ENCODE measurements at regions not wholly inside any gene's neighbourhood (a gene's known extent, or its start where the extent isn't known, plus 50 kb on each side); places are given as distances from the start of the nearest gene placed in this dataset.

DNA sequence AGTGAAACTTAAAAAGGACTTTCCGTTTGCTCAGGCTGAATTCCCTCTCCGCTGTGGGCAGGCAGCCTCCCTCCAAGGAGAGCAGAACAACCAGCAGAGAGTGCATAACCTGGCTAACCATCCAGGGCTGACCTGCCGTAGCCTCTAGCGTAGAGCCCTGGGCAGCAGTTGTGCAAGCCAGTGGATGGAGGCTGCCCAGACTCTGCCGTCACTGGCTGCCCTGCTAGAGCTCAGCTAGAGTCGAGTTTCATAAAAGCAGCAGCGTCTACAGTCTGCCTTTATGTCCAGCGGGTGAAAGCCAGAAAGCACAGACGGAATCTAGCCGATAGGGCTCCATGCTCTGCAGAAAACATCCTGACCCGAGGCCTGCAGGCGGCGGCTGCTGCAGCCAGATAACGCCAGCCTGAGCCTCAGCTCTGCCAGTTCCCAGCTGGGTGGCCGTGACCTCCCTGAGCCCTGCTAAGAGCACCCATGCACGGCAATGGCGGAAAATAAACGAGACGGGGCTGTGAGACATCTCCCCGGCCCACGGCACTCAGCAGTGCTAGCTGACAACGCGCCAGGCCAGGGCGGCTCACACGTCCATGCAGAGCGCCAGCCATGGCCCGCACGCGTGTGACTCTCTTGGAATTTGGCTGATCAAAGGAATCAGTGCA is 231.3 kb downstream of the ENGASE start:
- WGBS, 2 donors (ENCODE audit: low coverage in 1 of 2) = 60% methylated on average over 1 of the region's 29 CpGs; no CpG with 5 or more reads in 1 of the 2 donors
- no peak for ATAC-seq
- peaks cover 90% of the 10 kb centered on the region for H3K27me3 ChIP-seq
- H3K4me3 ChIP-seq = no peak overlapping the region
- H3K4me1 ChIP-seq = peaks cover 0 to 23% (median 6%) of the 10 kb centered on the region in 3 donors
- no peak for TF ChIP-seq EP300 (IDR thresholded peaks at IDR 0.05)
- no peak for TF ChIP-seq POLR2AphosphoS5 (IDR thresholded peaks at IDR 0.05)
- no peak for TF ChIP-seq POLR2A (IDR thresholded peaks at IDR 0.05)
- TF ChIP-seq, protein P1, sequence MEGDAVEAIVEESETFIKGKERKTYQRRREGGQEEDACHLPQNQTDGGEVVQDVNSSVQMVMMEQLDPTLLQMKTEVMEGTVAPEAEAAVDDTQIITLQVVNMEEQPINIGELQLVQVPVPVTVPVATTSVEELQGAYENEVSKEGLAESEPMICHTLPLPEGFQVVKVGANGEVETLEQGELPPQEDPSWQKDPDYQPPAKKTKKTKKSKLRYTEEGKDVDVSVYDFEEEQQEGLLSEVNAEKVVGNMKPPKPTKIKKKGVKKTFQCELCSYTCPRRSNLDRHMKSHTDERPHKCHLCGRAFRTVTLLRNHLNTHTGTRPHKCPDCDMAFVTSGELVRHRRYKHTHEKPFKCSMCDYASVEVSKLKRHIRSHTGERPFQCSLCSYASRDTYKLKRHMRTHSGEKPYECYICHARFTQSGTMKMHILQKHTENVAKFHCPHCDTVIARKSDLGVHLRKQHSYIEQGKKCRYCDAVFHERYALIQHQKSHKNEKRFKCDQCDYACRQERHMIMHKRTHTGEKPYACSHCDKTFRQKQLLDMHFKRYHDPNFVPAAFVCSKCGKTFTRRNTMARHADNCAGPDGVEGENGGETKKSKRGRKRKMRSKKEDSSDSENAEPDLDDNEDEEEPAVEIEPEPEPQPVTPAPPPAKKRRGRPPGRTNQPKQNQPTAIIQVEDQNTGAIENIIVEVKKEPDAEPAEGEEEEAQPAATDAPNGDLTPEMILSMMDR (IDR thresholded peaks at IDR 0.05) = no peak
- no peaks in the 10 kb centered on the region for H3K9me3 ChIP-seq
- H3K27ac ChIP-seq = no peak overlapping the region
- no peaks in the 10 kb centered on the region for H3K36me3 ChIP-seq

DNA sequence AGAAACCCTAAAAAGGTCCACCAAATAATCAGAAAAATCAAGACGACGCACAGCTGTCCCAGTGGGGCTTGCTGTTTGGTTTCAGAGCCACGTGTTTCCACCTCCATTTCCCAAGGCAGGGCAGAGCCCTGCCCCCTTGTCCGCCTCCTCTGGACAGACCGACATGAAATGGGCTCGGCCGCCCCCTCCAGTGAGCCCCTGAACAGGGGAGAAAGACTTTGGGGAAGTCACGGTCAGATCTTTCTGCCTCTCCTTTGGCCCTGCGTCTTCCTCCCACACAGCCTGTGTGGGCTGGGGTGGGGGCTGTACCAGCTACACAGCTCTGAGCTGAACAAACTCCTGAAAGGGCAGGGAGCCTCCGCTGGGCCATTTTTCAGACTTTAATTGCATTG is 230.7 kb downstream of the ENGASE start:
- Histone ChIP-seq H3K4me1 (peaks cover 0 to 23% (median 6%) of the 10 kb centered on the region in 3 donors), H3K27me3 (peaks cover 90% of the 10 kb centered on the region), H3K9me3 (no peaks in the 10 kb centered on the region), H3K27ac (no peak overlapping the region), H3K36me3 (no peaks in the 10 kb centered on the region), H3K4me3 (no peak overlapping the region)
- TF ChIP-seq, protein P1 (IDR thresholded peaks at IDR 0.05) = no peak
- no peak for TF ChIP-seq POLR2AphosphoS5 (IDR thresholded peaks at IDR 0.05)
- TF ChIP-seq EP300 (IDR thresholded peaks at IDR 0.05) = no peak
- TF ChIP-seq POLR2A (IDR thresholded peaks at IDR 0.05) = no peak
- 60% methylated on average over 1 of the region's 10 CpGs for WGBS, 2 donors (ENCODE audit: low coverage in 1 of 2)
- ATAC-seq = no peak

DNA sequence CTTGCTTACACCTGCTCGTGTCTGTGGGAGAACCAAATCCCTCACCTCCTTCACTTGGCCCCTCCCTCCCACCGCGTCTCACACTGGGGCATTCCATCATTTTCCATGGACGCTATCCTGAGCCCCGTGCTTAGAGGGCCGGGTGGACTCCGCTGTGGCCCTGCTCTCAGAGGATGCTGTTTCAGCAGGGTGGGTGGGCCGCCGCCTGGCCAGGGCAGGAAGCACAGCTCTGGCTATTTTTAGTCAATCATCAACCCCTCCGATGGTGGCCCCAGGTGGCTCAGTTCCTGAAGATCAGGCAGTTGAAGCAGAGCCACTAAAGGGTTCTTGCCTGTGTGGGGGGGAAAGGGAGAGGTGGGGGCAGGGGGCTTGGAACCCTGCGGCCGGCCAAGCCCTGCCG is 230.3 kb downstream of the ENGASE start:
- TF ChIP-seq POLR2AphosphoS5 (IDR thresholded peaks at IDR 0.05) (no peak), EP300 (IDR thresholded peaks at IDR 0.05) (no peak)
- Histone ChIP-seq H3K27ac (no peak overlapping the region), H3K4me1 (peaks cover 0 to 23% (median 6%) of the 10 kb centered on the region in 3 donors), H3K9me3 (no peaks in the 10 kb centered on the region), H3K27me3 (peaks cover 90% of the 10 kb centered on the region), H3K4me3 (no peak overlapping the region), H3K36me3 (no peaks in the 10 kb centered on the region)
- ATAC-seq = no peak
- WGBS, 2 donors (ENCODE audit: low coverage in 1 of 2) = 71% methylated on average over 5 of the region's 13 CpGs; no CpG with 5 or more reads in 1 of the 2 donors

DNA sequence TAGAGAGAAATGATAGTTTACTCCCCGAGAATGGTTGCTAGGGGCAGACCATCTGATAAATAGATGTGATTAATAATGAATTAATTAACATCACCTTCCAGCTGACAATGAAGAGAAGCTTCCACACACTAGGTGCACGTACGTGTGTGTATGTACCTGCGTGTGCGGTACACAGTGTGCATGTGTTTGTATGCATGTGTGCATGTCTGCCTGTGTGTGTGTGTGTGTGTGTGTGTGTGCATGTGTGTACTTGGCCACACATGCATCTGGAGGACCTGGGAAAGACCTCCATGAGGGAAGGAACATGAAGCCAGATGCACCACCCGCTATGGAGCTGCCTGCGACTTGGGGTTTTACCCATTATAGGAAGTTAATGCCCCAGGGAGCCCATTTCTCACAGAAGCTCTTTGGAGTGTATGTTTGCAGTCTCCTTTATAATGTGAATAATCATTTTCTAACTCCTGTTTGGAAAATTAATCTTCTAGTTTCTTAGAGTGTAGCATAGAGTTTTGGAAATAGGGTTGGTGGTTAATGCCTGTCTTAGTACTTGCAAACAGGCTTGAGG is 229.1 kb downstream of the ENGASE start:
- no peak for TF ChIP-seq EP300 (IDR thresholded peaks at IDR 0.05)
- TF ChIP-seq, protein P1 (IDR thresholded peaks at IDR 0.05) = no peak
- TF ChIP-seq POLR2AphosphoS5 (IDR thresholded peaks at IDR 0.05) = no peak
- ATAC-seq = no peak
- Histone ChIP-seq H3K27me3 (peaks cover 94% of the 10 kb centered on the region), H3K4me1 (peaks cover 0 to 23% (median 6%) of the 10 kb centered on the region in 3 donors), H3K36me3 (no peaks in the 10 kb centered on the region), H3K27ac (no peak overlapping the region), H3K4me3 (no peak overlapping the region), H3K9me3 (no peaks in the 10 kb centered on the region)
- WGBS, 2 donors (ENCODE audit: low coverage in 1 of 2) = 69 to 80% methylated on average over 4 to 7 of the region's 7 CpGs

DNA sequence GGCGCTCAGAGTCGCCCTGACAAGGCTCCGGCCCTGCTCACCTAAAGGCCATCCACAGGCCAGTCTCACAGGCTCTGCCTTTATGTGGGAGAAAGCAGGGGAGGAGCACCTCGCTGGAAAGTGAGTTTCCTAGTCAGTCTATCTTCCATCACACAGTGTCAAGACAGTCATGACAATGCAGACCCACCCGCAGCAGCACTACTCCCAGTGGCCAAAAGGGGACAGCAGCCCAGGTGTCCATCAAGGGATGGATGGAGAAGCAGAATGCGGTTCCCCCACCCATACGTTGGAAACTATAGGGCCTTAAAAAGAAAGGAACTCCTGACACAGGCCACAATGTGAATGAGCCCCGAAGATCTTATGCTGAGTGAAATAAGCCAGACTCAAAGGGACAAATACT is 226.8 kb downstream of the ENGASE start:
- Histone ChIP-seq H3K4me3 (no peak overlapping the region), H3K9me3 (no peaks in the 10 kb centered on the region), H3K27ac (no peak overlapping the region), H3K4me1 (peaks cover 0 to 12% (median 0%) of the 10 kb centered on the region in 3 donors), H3K27me3 (peaks cover 95% of the 10 kb centered on the region), H3K36me3 (no peaks in the 10 kb centered on the region)
- ATAC-seq = no peak
- 60 to 74% methylated on average over 3 to 4 of the region's 8 CpGs for WGBS, 2 donors (ENCODE audit: low coverage in 1 of 2)
- no peak for TF ChIP-seq POLR2AphosphoS5 (IDR thresholded peaks at IDR 0.05)
- TF ChIP-seq POLR2A (IDR thresholded peaks at IDR 0.05) = no peak
- no peak for TF ChIP-seq EP300 (IDR thresholded peaks at IDR 0.05)
- TF ChIP-seq, protein P1 (IDR thresholded peaks at IDR 0.05) = no peak
